ENCODE measurements at regions not wholly inside any gene's neighbourhood (a gene's known extent, or its start where the extent isn't known, plus 50 kb on each side); places are given as distances from the start of the nearest gene placed in this dataset.

- no peak for TF ChIP-seq PPARA (CRISPR knock-in tag; IDR thresholded peaks at IDR 0.05; ENCODE audit: borderline replicate concordance)
- TF ChIP-seq TOX (CRISPR knock-in tag; IDR thresholded peaks at IDR 0.05; ENCODE audit: borderline replicate concordance), result no peak
- no peak for TF ChIP-seq POU6F1 (CRISPR knock-in tag; IDR thresholded peaks at IDR 0.05; ENCODE audit: borderline replicate concordance, low read depth)
- no peak for TF ChIP-seq ZFP30 (CRISPR knock-in tag; IDR thresholded peaks at IDR 0.05)
- TF ChIP-seq ZNF565 (CRISPR knock-in tag; conservative IDR thresholded peaks at IDR 0.05; ENCODE audit: low read depth), result no peak
- ATAC-seq, result no peak
Measured at GRCh38 chr3:88574146-88574545, 424.4 kb downstream of the C3orf38 start.

GRCh38 chr3:88584451-88584850 is 434.7 kb downstream of the C3orf38 start:
- ATAC-seq, result no peak
- TF ChIP-seq CREB5 (CRISPR knock-in tag; IDR thresholded peaks at IDR 0.05; ENCODE audit: low read depth) (no peak), PPARA (CRISPR knock-in tag; IDR thresholded peaks at IDR 0.05; ENCODE audit: borderline replicate concordance) (no peak), ZFP30 (CRISPR knock-in tag; IDR thresholded peaks at IDR 0.05) (no peak), ZNF70 (CRISPR knock-in tag; IDR thresholded peaks at IDR 0.05) (no peak), ARNTL (CRISPR knock-in tag; IDR thresholded peaks at IDR 0.05; ENCODE audit: borderline replicate concordance, low read depth) (no peak), ZNF565 (CRISPR knock-in tag; conservative IDR thresholded peaks at IDR 0.05; ENCODE audit: low read depth) (no peak), ZFP3 (CRISPR knock-in tag; IDR thresholded peaks at IDR 0.05) (no peak), TOX (CRISPR knock-in tag; IDR thresholded peaks at IDR 0.05; ENCODE audit: borderline replicate concordance) (no peak), RARB (CRISPR knock-in tag; IDR thresholded peaks at IDR 0.05) (no peak), OSR1 (CRISPR knock-in tag; IDR thresholded peaks at IDR 0.05) (no peak)

- TF ChIP-seq TSHZ2 (CRISPR knock-in tag; IDR thresholded peaks at IDR 0.05) (no peak), RARB (CRISPR knock-in tag; IDR thresholded peaks at IDR 0.05) (no peak), CSDC2 (CRISPR knock-in tag; IDR thresholded peaks at IDR 0.05) (no peak), SNAI2 (CRISPR knock-in tag; IDR thresholded peaks at IDR 0.05) (no peak), BACH2 (CRISPR knock-in tag; IDR thresholded peaks at IDR 0.05; ENCODE audit: borderline replicate concordance) (no peak), GLIS3 (CRISPR knock-in tag; IDR thresholded peaks at IDR 0.05) (no peak), ZC3H10 (CRISPR knock-in tag; IDR thresholded peaks at IDR 0.05) (no peak), ARNTL (CRISPR knock-in tag; IDR thresholded peaks at IDR 0.05; ENCODE audit: borderline replicate concordance, low read depth) (no peak), ISL1 (CRISPR knock-in tag; IDR thresholded peaks at IDR 0.05) (no peak), CREB5 (CRISPR knock-in tag; IDR thresholded peaks at IDR 0.05; ENCODE audit: low read depth) (no peak), ESRRG (CRISPR knock-in tag; IDR thresholded peaks at IDR 0.05) (no peak), ZFP3 (CRISPR knock-in tag; IDR thresholded peaks at IDR 0.05) (no peak)
- ATAC-seq, result no peak
Measured at GRCh38 chr3:88586121-88586640, 436.4 kb downstream of the C3orf38 start.

GRCh38 chr3:88589138-88589537 is 439.4 kb downstream of the C3orf38 start:
- TF ChIP-seq ZC3H10 (CRISPR knock-in tag; IDR thresholded peaks at IDR 0.05) (no peak), CSRNP3 (CRISPR knock-in tag; IDR thresholded peaks at IDR 0.05) (no peak), CSDC2 (CRISPR knock-in tag; IDR thresholded peaks at IDR 0.05) (no peak), GLIS3 (CRISPR knock-in tag; IDR thresholded peaks at IDR 0.05) (no peak), CREB5 (CRISPR knock-in tag; IDR thresholded peaks at IDR 0.05; ENCODE audit: low read depth) (no peak), PATZ1 (CRISPR knock-in tag; IDR thresholded peaks at IDR 0.05; ENCODE audit: borderline replicate concordance) (no peak), SNAI2 (CRISPR knock-in tag; IDR thresholded peaks at IDR 0.05) (no peak), TCF4 (CRISPR knock-in tag; IDR thresholded peaks at IDR 0.05; ENCODE audit: borderline replicate concordance) (no peak), ISL1 (CRISPR knock-in tag; IDR thresholded peaks at IDR 0.05) (no peak), POU6F1 (CRISPR knock-in tag; IDR thresholded peaks at IDR 0.05; ENCODE audit: borderline replicate concordance, low read depth) (no peak)

More at GRCh38 chr3:88589138-88589537, 439.4 kb downstream of the C3orf38 start:
- ATAC-seq, result no peak

Measured in SK-N-SH treated with all-trans-retinoic acid at 6 μM for 48 hours (cell line).